ENCODE measurements at regions not wholly inside any gene's neighbourhood (a gene's known extent, or its start where the extent isn't known, plus 50 kb on each side); places are given as distances from the start of the nearest gene placed in this dataset.

GRCh38 chr9:93827545-93828330 lies 127.4 kb downstream of the BARX1 start:
- no peak for DNase-seq

DNA sequence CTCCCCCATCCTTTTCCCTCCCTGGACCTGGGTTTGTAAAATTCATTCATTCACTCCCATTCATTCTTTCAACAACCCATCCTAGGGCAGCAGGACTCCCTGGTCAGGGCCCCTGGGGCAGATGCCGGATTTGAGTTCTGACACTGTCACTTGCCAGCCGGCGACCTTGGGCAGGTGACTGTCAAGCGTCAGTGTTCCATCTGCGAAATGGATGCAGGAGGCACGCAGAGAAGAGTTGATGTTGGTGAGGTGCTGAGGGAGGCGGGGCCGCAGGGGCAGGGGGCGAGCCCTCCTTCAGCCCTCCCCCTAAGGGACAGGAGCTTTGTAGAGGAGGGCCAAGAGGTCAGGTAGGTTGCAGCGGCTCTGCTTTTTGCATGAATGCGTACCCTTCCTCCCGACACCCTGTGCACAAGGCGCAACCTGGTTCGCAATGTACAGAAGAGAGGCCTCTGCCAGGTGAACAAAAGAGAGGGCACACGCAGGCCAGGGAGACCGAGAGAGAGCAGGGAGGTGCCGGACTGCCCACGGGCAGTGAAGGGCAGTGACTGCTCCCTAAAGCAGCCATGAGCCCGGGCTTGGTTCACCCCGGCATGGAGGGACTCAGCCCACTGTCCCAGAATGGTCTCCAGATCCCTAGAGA lies 128.1 kb downstream of the BARX1 start:
- no peak for DNase-seq

GRCh38 chr9:93826209-93826608 lies 128.9 kb downstream of the BARX1 start:
- no peak for DNase-seq

DNA sequence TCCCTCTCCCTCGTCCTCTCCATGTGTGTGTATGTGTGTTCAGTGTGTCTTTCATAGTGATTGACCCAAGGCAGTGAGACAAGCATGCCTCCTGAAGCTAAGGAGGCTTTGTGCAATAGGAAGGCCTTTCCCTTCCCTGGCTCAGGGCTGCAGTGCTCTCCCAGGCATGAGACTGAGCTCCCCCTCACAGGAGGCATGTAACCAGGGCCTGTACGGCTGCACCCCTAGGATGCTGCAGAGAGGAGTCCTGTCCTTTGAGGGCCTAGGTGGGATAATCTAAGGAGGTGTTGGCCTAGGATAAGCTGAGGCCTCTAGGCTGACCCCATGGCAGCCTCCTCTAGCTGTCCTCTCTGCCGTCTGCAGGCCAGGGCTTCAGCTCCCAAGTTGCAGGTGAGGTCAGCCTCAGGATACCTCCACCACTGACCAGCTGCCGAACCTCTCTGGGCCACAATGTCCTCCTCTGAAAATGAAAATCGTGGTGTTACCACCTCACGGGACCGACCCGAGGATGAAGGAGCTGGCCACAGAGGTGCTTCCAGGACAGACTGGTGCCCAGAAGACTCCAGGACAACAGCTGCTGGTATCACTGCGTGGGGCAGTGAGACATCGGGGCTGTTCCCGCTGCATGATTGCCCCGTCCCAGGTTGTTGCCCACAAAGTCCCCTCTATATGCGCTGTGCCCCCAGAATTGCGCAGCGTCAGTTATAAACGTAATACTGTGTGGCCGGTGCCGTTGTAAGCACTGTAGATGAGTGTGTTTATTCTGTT lies 129.6 kb downstream of the BARX1 start:
- DNase-seq = no peak

DNA sequence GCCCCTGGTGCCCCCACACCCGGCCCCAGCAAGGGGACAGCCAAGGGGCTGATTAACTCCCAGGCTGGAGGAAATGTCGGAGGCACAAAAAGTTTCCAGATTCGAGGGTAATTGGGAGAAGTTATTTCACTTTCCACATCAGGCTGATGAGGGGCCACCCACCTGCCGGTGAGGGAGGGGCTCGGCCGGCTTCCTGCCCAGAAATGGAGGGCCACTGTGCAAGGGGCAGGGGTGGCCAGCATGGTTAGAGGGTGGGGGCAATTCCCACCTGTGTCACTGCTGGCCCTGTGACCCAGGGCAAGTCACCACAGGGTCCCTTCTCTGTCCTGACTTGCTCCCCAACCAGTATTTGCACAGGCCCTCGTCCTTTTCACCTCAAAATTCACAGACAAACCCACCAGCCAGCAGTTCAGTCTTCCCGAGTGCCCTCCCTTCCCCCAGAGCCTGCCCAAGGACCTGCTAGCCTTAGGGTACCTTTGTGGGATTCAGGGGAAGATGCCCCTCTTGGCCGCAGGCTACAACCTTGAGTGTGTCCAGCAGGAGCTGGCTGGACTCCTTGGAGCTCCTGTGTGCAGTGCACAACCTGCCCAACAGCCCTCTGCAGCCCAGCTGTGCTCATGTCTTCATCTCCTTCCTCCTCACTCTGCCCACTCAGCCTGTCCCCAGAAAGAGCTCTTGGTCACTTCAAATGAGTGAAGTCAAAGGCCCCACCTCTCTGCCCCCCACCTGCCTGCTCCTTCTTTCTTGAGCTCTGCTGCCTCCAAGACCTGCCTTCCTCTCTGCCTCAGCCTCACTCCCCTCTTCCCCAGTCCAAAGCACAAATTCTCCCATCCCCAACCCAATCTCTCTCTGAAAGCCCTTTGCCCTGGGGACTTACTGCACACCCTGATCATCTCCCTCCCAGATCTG lies 130.5 kb downstream of the BARX1 start:
- DNase-seq = no peak

DNA sequence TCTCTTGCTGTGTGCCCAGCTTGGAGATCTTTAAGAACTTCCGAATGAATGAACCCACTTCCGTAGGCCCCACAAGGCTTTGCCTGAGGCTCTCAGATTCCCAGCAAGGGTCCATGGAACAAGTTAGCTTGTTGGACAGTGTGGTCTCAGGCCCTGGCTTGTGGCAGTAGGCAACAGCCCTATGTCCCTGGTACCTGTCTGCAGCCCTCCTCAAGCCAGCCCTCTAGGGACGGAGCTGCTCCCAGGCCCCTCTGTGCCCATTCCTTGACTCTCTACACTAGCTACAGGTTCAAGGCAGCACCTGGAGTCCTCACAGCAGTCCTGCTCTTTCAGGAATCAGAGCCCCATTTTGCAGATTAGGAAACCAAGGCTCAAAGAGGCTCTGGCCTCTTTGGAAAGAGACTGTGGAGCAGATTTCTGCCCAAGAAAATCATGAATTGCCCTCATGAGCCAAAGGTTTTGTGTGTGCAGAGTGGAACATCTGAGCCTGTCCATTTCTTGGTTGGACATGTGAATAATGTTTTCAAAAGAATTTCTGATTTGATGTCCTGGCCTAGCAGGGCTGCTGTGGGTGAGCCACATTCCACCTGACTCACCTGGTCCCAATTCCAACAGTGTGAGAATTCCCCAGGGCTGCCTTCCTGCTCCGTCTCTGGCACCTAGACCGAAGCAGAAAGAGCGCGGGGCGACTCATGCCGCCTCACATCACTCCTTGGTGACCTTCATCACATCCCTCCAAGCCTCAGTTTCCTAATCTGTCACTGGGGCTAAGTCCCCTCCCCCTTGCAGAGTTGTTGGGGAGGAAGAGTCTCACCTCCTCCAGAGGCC lies 131.7 kb downstream of the BARX1 start:
- no peak for DNase-seq

GRCh38 chr9:93822229-93822628 lies 132.9 kb downstream of the BARX1 start:
- no peak for DNase-seq

GRCh38 chr9:93821307-93821703 lies 133.8 kb downstream of the BARX1 start:
- no peak for DNase-seq

DNA sequence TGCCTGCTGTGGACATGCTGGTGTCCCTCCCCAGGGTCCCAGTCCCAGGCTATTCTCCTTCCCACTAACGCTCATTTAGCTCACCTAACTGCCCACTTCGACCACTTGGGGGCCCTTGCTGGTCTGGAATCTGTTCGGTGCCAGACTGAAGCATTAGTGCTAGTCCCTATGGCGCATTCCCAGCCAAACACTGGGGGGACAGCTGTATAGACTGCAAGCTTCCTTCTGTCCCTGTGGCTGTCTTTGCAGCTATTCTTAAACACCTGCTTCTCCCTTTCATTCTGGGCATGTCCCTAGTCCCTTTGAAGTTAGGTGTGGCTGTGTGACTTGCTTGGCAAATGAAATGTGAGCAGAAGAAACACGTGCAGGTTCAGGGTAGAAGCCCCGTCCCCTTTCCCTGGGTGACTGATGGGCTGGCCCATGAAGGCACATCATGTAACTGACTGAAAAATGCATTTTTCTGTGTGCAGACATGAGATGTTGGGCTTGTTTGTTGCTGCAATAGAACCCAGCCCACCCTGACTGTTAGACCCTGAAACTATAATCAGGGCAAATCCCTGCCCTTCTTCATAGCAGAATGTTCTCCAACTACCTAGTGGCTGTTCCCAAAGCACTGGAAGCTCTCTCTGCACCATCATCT lies 134.4 kb downstream of the BARX1 start:
- no peak for DNase-seq

- DNase-seq = no peak
These were observed 135.2 kb downstream of the BARX1 start for GRCh38 chr9:93819905-93820304.

DNA sequence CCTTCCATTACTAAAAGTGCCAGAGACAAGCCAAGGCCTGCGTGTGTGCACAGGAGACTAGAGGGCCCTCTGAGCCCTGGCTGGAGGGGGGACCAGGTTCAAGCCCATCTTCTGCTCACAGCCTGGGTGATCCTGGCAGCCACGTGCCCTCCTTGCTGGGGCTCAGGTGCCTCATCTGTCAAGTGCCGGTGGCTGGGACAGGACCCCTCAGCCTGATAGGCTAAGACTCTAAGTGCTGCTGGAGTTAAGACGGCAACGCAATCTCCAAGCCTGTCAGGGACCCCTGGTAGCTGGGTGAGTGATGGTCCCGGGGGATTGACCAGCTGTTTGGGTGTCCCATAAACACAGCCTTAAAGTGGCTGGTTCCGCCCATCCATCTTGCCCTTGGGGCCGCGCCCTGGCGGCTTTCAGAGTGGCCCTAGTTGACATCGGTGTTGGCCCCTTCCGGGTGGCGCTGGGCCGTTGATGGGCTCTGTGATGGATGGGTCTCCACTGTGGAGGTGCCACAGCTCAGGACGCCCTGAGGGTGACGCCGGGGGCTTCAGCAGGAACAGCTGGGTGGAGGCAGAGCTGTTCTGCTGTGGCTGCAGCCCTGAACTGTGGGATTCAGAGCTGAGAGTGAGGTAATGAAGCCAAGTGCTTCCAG lies 136.2 kb downstream of the BARX1 start:
- DNase-seq = no peak

DNA sequence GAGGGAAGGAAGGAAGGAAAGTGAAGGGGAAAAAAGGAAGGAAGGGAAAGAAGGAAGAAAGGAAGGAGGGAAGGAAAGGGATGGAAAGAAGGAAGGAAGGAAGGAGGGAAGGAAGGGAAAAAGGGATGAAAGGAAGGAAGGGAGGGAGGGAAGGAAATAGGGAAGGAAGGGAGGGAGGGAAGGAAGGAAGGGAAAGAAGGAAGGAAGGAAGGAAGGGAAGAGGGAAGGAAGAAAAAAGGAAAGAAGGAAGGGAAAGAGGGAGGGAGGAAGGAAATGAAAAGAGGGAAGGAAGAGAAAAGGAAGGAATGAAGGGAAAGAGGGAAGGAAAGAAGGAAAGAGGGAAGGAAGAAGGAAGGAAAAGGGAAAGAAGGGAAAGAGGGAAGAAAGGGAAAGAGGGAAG lies 136.9 kb downstream of the BARX1 start:
- DNase-seq = no peak

- no peak for DNase-seq
These were observed 139.5 kb downstream of the BARX1 start for GRCh38 chr9:93815677-93816076.

DNA sequence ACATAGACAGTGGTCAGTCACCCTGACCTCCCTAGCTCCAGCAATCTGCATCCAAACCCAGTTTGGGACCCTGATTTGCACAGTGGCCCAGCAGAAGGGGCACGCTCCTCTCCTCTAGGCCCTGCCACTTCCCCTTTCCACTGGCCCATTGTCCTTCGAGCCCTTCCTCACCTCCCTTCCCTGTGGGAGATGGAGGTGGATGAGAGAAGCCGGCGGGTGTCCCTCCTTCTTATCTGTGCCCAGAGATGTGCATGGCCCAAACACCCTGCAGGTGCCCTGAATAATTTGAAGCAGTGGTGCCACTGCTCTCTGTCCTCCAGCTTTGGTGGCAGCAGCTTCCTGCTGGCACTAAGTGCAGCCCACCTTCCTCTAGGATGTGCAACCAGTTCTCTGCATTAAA lies 140.0 kb downstream of the BARX1 start:
- no peak for DNase-seq

DNA sequence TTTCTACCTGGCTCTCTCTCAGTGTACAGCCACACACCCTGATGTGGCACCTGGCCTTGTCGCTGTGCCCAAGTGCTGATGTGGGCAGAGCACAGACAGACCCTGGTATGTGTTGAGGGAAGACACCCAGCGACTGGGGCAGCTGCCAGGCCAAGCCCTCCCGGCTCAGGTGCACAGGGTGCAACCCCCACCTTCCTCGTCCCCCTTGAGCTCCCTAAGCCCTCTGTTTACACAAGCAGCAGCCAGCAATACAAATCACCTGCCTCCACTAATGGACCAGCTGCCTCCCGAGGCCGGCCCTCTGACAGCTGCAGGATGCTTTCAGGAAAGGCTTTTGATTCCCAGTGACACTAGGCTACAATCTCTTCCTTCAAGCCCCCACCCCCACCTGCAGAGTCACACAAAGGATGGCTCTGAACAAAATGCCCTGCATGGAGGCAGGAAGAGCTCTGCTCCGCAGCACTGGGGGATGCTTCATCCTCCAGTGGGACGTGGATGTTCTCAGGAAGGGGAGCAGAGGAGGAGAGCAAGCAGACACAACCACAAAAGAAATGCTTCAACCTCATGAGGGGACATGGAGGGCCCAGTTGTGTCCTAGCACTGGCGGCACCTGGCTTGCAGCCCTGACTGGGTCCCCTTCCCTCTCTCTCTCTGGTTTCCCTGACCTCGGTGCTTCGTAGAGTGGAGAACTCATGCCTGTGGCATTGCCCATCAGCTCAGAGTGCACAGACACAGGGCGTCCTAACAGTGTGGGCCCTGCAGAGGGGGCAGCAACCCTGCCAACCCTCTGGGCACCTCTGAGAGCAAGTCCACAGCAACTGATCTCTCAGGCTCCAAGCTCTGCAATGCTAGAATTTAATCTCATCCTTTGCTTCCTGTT lies 140.8 kb downstream of the BARX1 start:
- peak; percentile 91 for DNase-seq

GRCh38 chr9:93813221-93814076 lies 141.7 kb downstream of the BARX1 start:
- DNase-seq = peak; percentile 35

- no peak for DNase-seq
These were observed 142.8 kb downstream of the BARX1 start for GRCh38 chr9:93812410-93812668.

GRCh38 chr9:93810028-93810971 lies 144.9 kb downstream of the BARX1 start:
- no peak for DNase-seq

Measured in NCI-H1436 treated with DMSO at 0.1 percent for 48 hours (cell line).